Activated B cell treated with CpG ODN at 0.5 μM for 24 hours (primary cell): ENCODE measurements at regions not wholly inside any gene's neighbourhood (a gene's known extent, or its start where the extent isn't known, plus 50 kb on each side); places are given as distances from the start of the nearest gene placed in this dataset.

Experiments used
- ATAC-seq: fragments of 200-7000 bp; cut with Tn5 transposase; one replicate; pipeline ENCODE4 v1.10.0; 2021; ENCODE audit warnings: low read depth, mild to moderate bottlenecking, moderate library complexity
- CTCF ChIA-PET: fragments of 350-600 bp; sonication (Branson Sonifier 250); formaldehyde crosslinking; loops from one replicate; lab custom pipeline; 2021; ENCODE audit warnings: antibody characterized with exemption; lab: Charles Lee
- POLR2A ChIA-PET: fragments of 350-600 bp; sonication (Branson Sonifier 250); formaldehyde crosslinking; loops from one replicate; lab custom pipeline; 2021; ENCODE audit warnings: antibody characterized with exemption; lab: Charles Lee
- DNase-seq: peaks from one replicate; pipeline ENCODE4 v3.0.0; 2022
- H3K27ac Mint-ChIP-seq: one replicate; pipeline ENCODE4 v1.8.0; 2020; ENCODE audit warnings: mixed read lengths
- H3K27me3 Mint-ChIP-seq: one replicate; pipeline ENCODE4 v1.8.0; 2021; ENCODE audit warnings: mixed read lengths
- H3K36me3 Mint-ChIP-seq: one replicate; pipeline ENCODE4 v1.8.0; 2021; ENCODE audit warnings: low read depth, mixed read lengths
- H3K4me1 Mint-ChIP-seq: one replicate; pipeline ENCODE4 v1.8.0; 2021; ENCODE audit warnings: mixed read lengths
- H3K4me3 Mint-ChIP-seq: one replicate; pipeline ENCODE4 v1.8.0; 2020; ENCODE audit warnings: mild to moderate bottlenecking, mixed read lengths
- H3K9me3 Mint-ChIP-seq: one replicate; pipeline ENCODE4 v1.8.0; 2020; ENCODE audit warnings: mixed read lengths
- intact Hi-C: fragments of 100-400 bp; cut with micrococcal nuclease; formaldehyde crosslinking; loops from one replicate; pipeline ENCODE4 v1.15.1; 2024
- TF ChIP-seq, protein P1 (sequence below): fragments of 200-600 bp; IDR thresholded peaks from one replicate; pipeline ENCODE4 v1.8.0; 2022; ENCODE audit warnings: antibody characterized with exemption, mild to moderate bottlenecking

DNA sequence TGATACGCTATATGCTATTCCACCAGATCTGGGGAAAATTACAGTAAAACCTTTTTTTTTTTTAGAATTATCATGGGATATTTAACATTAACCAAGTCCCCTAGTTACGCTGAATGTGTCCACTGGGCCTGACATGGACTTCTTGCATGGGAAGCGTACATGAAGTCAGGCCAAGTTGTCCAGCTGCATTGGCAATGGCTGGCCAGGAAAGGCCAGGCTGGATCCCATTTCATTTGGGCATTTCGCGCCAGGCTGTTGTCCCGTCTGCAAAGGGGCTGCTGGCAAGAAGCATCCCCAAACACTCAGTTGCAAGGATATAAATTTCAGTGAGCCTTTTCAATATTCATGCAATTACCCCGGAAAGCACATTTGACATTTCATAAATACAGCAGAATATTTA, 933.3 kb downstream of the GRID1 start:
- ChIA-PET CTCF (no interaction called here), POLR2A (no interaction called here)
- no peak for DNase-seq
- Mint-ChIP-seq H3K27ac (no peak overlapping the region), H3K9me3 (no peaks in the 10 kb centered on the region), H3K4me3 (no peak overlapping the region), H3K36me3 (no peaks in the 10 kb centered on the region), H3K4me1 (no peaks in the 10 kb centered on the region), H3K27me3 (peaks cover 2% of the 10 kb centered on the region)
- ATAC-seq = no peak
- TF ChIP-seq, protein P1, sequence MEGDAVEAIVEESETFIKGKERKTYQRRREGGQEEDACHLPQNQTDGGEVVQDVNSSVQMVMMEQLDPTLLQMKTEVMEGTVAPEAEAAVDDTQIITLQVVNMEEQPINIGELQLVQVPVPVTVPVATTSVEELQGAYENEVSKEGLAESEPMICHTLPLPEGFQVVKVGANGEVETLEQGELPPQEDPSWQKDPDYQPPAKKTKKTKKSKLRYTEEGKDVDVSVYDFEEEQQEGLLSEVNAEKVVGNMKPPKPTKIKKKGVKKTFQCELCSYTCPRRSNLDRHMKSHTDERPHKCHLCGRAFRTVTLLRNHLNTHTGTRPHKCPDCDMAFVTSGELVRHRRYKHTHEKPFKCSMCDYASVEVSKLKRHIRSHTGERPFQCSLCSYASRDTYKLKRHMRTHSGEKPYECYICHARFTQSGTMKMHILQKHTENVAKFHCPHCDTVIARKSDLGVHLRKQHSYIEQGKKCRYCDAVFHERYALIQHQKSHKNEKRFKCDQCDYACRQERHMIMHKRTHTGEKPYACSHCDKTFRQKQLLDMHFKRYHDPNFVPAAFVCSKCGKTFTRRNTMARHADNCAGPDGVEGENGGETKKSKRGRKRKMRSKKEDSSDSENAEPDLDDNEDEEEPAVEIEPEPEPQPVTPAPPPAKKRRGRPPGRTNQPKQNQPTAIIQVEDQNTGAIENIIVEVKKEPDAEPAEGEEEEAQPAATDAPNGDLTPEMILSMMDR = no peak
- intact Hi-C loops = no loop called here

DNA sequence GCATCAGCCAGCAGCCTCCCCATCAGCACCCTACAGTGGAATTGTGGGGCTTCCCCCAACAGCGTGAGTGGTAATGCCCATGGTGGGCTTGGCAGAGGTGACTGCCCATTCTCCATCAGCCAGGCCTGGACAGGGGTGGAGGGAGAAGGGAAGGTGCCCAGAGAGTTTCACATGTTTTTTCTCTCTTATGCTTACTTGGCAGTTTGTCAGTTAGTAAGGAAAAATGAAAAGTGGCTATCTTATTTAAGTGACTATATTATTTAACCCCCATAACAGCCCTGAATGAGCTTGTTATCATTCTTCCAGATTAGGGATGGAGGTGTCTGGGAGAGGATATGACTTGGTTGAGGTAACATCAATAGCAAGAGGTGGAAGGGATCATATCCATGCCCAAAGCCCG, 921.7 kb downstream of the GRID1 start:
- no peaks in the 10 kb centered on the region for H3K36me3 Mint-ChIP-seq
- CTCF ChIA-PET = no interaction called here
- no peak overlapping the region for H3K4me3 Mint-ChIP-seq
- TF ChIP-seq, protein P1 = no peak
- POLR2A ChIA-PET = no interaction called here
- DNase-seq = no peak
- no peak for ATAC-seq
- no peaks in the 10 kb centered on the region for H3K4me1 Mint-ChIP-seq
- no peaks in the 10 kb centered on the region for H3K9me3 Mint-ChIP-seq
- no peak overlapping the region for H3K27ac Mint-ChIP-seq
- intact Hi-C loops = no loop called here
- no peaks in the 10 kb centered on the region for H3K27me3 Mint-ChIP-seq

DNA sequence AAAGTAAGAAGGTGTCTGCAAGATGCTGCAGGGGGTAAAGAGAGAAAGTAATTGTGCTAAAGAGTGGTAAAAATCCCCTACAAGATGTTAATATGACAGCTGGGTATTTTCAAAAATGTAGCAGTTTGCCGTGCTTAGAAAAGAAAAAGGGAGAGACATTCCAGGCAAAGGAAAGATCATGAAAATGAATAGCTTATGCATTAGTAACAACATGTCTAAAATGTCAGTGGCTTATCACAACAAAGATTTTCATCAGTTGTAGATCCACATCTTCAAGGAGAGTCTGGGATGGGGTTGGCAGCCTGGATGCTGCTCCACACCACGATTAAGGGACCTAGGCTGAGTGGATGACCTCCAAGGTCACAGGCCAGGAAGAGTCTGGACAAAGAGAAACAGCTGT, 920.9 kb downstream of the GRID1 start:
- Mint-ChIP-seq H3K9me3 (no peaks in the 10 kb centered on the region), H3K27me3 (no peaks in the 10 kb centered on the region), H3K4me3 (no peak overlapping the region), H3K36me3 (no peaks in the 10 kb centered on the region), H3K27ac (no peak overlapping the region), H3K4me1 (no peaks in the 10 kb centered on the region)
- intact Hi-C loops = no loop called here
- CTCF ChIA-PET = no interaction called here
- DNase-seq = no peak
- ATAC-seq = no peak
- POLR2A ChIA-PET = no interaction called here
- TF ChIP-seq, protein P1 = no peak

- ChIA-PET POLR2A (no interaction called here), CTCF (no interaction called here)
- no peak for ATAC-seq
- H3K4me3 Mint-ChIP-seq = no peak overlapping the region
- no peak overlapping the region for H3K27ac Mint-ChIP-seq
- DNase-seq = no peak
- no peaks in the 10 kb centered on the region for H3K36me3 Mint-ChIP-seq
- H3K27me3 Mint-ChIP-seq = no peaks in the 10 kb centered on the region
- no peaks in the 10 kb centered on the region for H3K4me1 Mint-ChIP-seq
- TF ChIP-seq, protein P1 = no peak
- H3K9me3 Mint-ChIP-seq = no peaks in the 10 kb centered on the region
- intact Hi-C loops = no loop called here
Observed at GRCh38 chr10:85446827-85447226, 919.8 kb downstream of the GRID1 start.

DNA sequence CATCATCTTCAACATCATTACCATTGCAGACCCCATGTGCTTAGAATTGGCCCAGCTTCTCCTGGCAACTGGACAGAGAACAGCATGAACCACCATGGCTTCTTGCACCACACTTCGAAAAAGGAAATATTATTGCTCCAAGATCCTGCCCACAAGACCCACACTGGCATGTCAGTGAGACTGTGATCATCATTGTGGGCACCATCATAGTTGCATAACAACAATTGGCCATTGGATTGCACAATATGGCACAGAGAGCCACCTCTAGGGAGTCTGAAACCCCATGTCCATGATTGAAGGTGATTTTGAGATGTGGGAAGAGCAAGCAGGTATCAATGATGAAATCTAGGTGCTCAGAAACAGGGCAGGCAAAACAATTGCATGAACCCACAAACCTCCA, 918.9 kb downstream of the GRID1 start:
- H3K4me1 Mint-ChIP-seq = no peaks in the 10 kb centered on the region
- ATAC-seq (no peak), DNase-seq (no peak)
- H3K4me3 Mint-ChIP-seq = no peak overlapping the region
- intact Hi-C loops = no loop called here
- no peak overlapping the region for H3K27ac Mint-ChIP-seq
- TF ChIP-seq, protein P1 = no peak
- no peaks in the 10 kb centered on the region for H3K36me3 Mint-ChIP-seq
- H3K9me3 Mint-ChIP-seq = no peaks in the 10 kb centered on the region
- CTCF ChIA-PET = no interaction called here
- POLR2A ChIA-PET = no interaction called here
- H3K27me3 Mint-ChIP-seq = no peaks in the 10 kb centered on the region
